GM19452 (cell line): ENCODE measurements at regions not wholly inside any gene's neighbourhood (a gene's known extent, or its start where the extent isn't known, plus 50 kb on each side); places are given as distances from the start of the nearest gene placed in this dataset.
"Not testable (repeated sequence)": the region's sequence is repeated elsewhere in the genome, so short reads cannot be mapped to it uniquely, and the experiment has no call there.

Experiments used
- ATAC-seq: cut with Tn5 transposase; IDR thresholded peaks from one replicate; pipeline ENCODE4 v1.9.1; 2021; ENCODE audit not compliant: unreplicated experiment

GRCh38 chr6:40888456-40888990 lies 150.5 kb downstream of the UNC5CL start:
- ATAC-seq: no peak

DNA sequence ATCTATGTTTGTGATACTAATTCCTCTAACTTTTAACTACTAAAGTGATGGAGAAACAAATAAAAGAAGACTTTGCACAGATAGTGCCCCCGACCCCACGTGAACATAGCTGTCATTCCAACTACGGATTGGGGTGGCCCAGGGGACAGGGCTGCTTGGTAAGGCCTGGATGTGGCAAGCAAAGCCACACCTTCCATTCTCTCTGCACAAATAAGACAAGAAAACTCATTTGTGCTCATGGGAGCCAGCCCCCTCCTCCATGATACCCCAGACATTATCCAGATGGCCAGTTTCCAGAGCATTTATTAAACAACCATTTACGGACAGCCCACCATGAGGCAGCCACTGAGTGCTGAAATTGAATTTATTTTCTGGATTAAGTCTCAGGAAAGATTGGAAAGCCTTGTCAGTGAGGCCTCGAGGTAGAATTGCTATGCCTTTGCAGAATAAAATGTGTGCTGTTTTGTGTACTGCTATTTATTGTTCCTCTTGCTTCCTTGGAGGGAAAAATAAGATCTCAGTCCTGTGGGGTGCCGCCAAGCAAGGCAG lies 151.2 kb downstream of the UNC5CL start:
- ATAC-seq: no peak

- ATAC-seq: no peak
Measured at GRCh38 chr6:40887079-40887791, 151.8 kb downstream of the UNC5CL start.

DNA sequence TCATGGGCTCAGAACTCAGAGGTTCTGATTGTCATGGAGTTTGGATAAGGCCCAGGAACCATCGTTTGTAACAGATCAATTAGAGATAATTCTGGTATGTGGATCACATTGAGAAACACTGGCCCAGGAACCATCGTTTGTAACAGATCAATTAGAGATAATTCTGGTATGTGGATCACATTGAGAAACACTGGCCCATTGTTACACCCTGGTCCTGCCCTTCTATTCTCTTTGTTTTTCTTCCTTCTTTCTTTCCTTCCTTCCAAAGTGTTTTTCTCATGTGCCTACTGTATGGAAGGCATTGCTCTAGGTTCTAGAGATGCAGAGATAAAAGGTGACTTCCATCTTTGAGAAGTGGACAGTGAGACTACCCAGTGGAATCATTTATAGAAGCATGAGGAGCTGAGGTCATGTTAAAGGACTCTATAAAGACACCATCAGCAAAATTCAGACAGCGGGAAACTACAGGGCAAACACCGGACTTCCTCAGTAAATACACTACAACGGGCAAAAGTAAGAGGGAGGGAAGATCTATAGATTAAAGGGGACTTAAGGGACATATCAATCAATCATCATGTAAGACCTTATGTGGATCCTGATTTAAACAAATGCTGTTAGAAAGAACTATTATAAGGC lies 153.8 kb downstream of the UNC5CL start:
- ATAC-seq: no peak

DNA sequence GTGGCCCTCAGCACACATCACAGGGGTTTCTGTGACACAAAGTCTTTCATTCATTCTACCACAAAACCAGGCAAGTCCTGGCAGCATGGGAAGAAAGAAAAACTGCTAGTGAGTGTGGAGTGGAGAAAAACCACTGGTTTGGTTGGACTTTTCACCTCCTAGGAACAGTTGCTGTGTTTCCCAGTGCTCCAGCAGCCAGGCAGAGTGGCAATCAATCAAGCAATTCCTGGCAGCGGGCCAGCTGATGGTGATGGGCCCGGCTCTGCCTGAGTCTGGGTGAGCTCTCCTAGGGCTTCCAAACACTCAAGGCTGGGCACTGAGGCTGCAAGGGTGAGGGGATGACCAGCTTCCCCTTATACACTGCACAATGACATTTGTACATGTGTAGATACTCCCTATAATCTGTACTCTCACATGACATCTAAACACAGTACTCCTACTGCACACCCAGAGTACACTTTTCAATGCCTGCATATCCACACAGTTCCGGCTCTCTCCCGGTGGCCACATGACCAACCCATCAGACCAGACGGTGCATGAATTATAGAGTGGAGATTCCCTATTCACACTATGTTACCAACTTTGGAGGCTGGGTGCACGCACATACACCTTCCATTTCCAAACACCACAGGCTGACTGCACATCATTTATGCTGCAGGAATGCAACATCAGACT lies 156.6 kb downstream of the UNC5CL start:
- ATAC-seq: no peak

DNA sequence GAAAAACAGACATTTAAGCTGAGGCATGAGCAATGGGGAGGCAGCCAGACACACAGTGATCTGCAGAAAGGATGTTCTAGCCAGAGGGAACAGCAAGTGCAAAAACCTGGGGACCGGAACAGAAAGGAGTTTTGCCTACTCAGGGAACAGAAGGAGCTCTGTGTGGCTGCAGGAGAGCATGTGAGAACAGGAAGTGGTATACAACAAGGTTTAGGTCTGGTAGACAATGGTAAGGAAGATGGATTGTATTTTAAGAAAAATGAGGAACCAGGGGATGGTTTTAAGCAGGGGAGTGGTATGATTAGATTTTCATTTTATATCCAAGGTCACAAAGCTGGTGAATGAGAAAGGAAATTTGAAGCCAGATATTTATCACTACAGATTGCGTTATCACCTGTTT lies 157.5 kb downstream of the UNC5CL start:
- no peak for ATAC-seq

DNA sequence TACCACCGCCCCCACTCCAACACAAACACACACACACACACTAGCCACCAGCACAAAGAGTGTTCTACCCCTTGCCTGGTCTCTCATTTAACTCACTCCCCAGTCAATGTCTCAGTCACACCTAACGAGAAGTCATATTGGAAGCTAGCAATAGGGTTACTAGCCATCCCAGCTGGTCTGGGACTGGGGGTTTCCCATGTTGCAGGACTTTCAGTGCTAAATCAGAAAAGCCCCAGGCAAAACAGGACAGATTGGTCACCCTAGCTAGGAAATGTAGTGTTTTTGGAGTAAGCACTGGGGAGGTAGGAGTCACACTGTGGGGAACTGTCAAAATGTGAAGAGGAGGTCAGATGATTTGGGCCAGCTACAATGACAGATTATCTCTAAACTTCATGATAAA lies 158.1 kb downstream of the UNC5CL start:
- ATAC-seq: no peak

- no peak for ATAC-seq
Measured at GRCh38 chr6:40879169-40879568, 159.9 kb downstream of the UNC5CL start.

GRCh38 chr6:40877362-40877761 lies 161.7 kb downstream of the UNC5CL start:
- no peak for ATAC-seq

DNA sequence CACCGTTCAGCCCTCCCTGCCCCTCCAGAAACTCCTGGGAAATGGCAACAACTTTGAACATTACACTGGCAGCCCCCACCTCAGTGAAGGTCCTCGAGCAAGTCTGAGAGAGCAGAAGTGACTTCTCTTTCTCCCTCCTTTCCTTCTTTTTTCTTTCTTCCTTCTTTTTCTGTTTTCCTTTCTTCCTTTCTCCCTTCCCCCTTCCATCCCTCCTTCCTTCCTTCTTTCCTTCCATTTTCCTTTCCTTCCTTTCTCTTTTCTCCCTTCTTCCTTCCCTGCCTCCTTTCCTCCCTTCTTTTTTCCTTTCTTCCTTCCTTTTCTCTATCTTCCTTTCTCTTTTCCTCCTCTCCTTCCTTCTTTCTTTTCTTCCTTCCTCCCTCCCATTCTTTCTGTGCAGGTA lies 162.7 kb downstream of the UNC5CL start:
- ATAC-seq: no peak

DNA sequence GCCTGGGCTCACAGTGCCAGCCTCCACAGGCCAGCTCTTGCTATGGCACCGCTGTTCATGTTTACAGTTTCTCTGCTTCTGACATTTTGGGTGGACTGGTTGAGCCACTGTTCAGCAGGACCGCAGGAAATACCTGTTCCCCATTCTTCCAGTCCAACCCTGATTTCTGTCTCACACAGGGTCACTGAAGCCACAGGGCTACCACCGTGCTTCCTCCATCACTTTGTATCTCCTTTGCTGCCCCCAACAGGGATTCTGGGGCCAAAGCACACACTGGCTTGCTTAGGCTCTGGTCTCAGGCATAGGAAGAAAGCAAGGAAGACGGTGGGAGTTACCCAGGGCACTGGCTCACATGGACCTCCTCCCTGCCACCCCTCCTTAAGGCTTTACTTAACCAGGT lies 164.5 kb downstream of the UNC5CL start:
- ATAC-seq: no peak

- no peak for ATAC-seq
Measured at GRCh38 chr6:40871424-40871823, 167.6 kb downstream of the UNC5CL start.

GRCh38 chr6:40868089-40868865 lies 170.7 kb downstream of the UNC5CL start:
- not testable (repeated sequence) for ATAC-seq

DNA sequence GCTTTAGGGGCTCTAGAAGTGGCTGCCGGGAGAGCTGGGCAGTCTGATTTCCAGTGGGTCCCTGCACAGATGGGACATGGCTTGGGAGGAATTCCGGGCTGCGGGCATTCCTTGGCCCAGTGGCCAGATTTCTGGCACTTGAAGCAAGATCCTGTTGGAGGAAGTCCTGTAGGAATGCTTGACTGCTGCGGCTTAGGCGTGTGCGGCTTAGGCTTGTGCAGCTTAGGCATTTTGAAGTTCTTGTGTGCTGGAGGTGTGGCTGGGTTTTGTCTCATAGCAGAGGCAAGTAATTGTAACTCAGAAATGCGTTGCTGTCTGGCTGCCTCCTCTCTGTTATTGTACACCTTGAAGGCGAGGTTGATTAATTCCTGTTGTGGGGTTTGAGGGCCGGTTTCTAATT lies 171.5 kb downstream of the UNC5CL start:
- not testable (repeated sequence) for ATAC-seq

GRCh38 chr6:40865259-40865658 lies 173.8 kb downstream of the UNC5CL start:
- not testable (repeated sequence) for ATAC-seq

- no peak for ATAC-seq
Measured at GRCh38 chr6:40860443-40860842, 178.6 kb downstream of the UNC5CL start.

DNA sequence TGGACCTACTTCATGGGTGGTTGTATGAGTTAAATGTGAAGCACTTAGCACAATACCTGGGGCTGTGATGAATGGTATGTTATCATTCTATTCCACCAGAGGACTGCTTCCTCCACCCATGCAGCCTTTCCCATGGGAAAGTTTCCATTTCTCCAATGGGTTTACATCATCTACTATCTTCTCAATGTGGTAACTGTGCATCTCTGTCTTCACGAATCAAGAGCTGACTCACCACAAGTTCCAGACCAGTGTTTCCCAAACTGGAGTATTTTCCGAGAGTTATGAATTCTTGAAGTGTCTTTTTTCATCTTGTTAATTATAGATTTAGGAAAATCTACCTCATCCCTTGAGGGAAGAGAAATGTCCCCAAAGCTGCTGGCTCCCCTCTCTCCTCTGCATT lies 182.8 kb downstream of the UNC5CL start:
- no peak for ATAC-seq

DNA sequence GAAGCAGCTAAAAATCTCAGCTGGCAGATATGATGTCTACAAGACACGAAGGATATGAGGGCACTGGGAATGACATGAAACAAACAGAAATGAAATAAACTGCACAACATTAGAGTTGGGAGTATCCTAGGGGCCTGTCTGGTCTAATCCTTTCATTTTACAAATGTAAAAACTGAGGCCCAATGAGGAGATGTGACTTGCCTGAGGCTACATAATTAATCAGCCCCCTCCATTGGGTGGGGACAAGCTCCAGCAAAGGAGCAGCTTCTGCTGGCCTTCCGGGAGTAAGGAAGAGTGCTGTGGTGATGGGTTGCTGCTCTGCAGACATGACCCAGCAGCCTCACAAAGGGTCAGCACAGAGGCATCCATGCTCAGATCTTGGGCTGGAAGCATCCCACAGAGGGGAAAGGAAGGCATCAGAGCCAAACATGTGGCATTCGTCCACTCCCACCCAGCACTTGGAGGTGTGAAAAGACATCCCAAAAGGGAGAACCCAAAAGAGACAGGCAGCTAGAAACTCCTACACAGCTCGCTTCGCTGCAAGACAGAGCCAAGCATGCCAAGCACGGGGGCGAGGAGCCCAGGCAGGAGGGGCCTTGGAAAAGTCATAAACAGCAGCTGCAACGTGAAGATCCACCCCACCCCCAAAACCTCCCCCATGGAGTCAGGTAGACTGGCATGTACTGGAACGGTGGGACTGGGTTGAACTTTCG lies 183.7 kb downstream of the UNC5CL start:
- ATAC-seq: no peak

DNA sequence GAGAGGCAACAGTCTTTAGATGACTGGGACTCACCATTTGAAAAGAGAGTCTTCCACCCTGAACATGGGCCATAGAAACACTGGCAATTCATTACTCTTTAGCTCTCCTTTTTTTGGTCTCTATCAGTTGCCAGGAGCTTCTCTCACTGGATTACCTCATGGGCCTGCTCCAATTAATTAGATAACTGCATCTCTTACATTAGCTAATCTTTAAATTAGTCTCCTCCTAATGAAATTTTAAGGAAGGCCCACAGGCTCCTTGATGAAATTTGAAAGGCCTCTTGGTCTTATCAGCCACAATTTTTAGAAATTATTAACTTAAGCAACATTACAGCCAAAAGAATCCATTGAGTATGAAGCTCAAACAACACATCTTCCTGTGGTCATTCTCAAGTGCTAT lies 184.4 kb downstream of the UNC5CL start:
- no peak for ATAC-seq

DNA sequence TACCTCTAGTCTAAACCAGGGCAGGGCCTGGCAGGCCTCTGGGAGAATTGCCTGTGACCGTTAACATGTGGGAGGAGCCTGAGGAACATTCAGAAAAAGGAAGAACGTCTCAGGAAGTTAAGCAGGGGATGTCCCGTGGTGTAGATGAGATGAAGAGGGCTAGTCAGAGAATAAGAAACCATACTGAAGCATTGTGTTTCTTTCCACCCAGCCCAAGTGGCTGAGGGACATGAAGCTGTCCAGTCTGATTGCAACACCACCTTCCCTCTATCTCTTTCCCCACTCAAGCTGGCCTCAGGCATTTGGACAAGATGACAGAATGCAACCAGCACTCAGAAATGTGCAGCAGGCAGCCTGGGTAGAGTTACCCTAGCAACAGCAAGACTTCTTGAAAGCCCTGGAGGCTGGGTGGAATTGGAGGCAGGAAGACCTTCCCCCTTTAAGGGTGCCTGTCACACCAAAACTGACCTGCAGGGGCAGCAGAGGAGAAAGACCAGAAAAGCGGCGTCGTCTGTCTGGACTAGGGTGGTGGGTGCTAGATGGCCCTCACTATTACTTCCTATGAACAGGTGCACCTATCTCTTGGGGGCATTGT lies 186.1 kb downstream of the UNC5CL start:
- ATAC-seq: no peak
